Medulla oblongata (tissue), 1 donor: ENCODE measurements at regions not wholly inside any gene's neighbourhood (a gene's known extent, or its start where the extent isn't known, plus 50 kb on each side); places are given as distances from the start of the nearest gene placed in this dataset.
"Not testable (repeated sequence)": the region's sequence is repeated elsewhere in the genome, so short reads cannot be mapped to it uniquely, and the experiment has no call there.

Source experiments
- DNase-seq: peaks from one replicate; pipeline ENCODE4 v3.0.0-alpha.2; 2015; ENCODE audit errors: extremely low spot score

DNA sequence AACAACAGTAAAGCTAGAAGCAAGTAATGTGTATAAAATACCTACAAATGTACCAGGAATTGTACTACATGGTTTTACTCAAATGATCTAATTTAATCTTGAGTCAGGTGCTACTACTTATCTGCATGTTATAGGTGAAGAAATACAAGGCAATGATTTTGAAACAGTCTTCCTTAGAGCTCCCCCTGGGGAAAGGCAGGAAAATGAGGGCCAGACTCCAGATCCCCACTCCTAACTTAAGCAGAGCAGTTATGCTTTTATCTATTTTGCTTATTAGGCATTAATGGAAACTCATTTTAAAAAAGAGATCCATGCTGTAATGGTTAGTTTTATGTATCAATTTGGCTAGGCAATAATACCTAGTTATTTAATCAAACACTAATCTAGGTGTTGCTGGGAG is 109.3 kb upstream of the CPSF6 start:
- DNase-seq: no peak

DNA sequence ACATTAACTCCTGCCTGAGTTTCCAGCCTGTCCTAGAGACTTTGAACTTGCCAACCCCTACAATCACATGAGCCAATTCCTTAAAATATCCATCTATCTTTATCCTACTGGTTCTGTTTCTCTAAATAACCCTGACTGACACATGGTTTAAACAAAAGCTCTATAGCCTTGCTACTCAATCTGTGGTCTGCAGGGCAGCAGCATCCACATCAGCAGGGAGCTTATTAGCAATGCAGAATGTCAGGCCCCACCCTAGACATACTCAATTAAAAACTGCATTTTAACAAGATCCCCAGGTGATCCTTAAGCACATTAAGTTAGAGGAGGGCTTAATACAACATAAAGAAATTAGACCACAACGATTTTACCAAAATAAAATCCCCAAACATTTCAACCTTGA is 108.3 kb upstream of the CPSF6 start:
- no peak for DNase-seq

DNA sequence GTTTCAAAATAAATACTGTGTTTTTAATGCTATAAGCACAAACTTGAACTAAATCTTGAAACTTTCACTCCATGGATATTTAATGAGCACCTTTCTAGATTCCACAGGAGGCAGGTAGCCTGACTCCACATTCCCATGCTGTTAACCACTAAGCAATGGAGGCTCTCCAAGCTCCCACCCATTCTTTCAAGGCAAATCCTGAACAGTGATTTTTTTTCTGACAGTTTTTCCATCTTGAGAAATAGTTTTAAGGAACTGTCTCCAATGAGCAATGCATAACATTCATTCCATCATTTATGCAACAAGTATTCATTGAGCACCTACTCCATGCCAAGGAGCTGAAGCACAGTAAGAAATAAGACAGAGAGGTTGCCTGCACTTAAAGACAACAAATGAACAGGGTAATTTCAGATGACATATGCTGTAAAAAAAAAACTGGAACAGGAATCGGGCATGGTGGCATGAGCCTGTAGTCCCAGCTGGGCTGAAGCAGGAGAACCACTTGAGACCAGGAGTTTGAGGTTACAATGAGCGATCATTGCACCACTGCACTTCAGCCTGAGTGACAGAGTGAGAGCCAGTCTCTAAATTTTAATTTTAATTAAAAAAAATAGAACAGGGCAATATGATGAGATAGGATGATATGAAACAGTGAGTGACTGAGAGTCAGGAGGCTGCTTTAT is 102.3 kb upstream of the CPSF6 start:
- DNase-seq: no peak

DNA sequence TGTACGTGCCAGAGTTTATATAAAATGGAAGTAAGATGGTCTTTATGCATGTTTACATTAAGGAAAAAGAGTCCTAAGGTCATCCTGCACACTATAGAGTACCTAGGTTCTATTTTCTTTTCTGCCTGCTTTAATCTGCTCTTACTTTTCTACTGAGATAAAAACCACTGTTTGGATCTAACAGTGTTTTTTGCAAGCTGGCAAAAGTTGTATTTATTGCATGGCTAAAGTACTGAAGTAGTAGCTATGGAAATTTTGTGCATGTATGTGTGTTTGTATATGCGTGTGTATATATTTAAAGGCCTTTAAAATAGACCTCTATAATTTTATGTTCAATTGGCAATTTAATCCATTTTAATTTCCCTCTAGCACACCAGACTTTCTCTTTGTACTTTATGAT is 98.3 kb upstream of the CPSF6 start:
- no peak for DNase-seq

DNA sequence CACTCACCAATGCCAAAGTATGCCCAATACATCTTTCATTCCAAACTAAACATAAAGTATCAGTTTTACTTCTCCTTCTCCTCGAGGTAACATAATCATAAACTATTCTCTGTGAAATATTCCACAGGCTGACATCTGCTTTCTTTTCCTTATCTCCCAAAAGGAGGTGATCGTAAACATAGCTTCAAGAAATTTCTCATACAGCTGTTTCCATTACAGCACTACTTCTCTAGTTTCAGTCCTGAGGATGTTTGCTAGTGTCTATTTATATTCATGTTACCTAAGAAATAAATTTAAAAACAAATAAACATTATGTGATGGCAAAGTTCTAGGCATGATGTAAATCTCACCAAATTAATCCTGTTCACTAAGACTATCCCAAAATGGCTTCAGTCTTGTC is 90.1 kb upstream of the CPSF6 start:
- no peak for DNase-seq

DNA sequence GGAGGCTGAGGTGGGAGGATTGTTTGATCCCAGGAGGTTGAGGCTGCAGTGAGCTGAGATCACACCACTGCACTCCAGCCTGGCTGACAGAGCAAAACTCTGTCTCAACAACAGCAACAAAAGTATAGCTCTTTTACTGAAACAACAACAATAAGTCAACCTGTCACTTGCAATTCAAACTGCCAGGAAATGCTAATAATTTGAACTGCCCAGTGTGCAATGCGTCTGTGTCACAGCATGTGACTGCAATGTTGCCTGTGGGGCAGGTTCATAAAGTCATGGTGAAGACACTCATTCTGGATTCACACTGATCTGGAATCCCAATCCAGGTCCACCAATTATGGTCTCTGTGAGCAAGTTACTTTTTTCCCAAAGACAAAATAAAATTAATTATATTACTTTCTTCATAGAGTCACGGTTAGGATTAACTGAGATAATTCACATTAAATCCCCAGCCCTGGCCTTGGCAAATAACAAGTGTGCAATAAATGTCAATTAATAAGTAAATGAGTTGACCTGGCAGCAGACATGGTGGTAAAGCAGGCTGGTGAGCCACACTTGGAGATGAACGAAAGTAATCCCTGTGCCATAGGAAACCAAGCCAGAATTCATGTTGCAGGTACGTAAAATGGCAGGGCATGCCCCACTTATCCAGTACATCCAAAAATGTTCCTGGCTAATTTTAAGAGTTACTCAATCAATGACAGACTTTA is 89.1 kb upstream of the CPSF6 start:
- DNase-seq: no peak

DNA sequence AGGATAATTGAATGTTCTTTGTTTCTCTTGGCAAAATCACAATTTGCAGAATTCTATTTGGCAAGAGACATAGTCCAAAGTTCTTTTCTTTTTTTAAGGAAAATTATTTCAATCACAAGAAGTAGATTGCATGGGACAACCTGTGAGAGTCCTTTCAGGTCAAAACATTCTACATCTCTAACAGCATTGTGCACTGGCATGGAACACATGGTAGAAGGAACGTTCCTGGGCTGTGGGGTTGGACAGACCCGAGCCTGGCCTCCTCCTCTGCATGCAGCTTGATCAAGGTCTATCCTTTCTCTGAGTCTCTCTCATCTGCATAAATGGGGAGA is 88.6 kb upstream of the CPSF6 start:
- DNase-seq: no peak

DNA sequence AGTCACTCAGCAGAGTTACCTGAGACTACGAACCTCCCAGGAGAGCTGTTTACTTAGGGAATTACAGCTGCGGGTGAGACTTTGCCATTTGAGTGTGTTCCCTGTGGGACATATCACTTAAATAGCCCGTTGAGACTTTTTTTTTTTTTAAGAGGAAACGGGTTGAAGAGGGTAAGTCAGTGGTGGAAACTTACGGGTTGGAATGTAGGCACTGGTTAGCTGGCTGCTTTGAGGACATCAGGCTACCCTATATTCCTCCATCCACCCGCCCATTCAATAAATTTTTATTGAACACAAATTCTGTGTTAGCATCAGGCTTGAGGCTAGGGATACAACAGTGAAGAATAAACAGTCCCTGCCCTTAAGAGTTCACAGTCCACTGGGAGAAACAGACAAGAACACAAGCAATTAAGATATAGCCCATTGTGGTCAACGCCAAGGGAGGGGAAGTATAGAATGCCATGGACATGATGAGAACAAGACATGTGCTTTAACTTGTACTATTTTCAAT is 88.1 kb upstream of the CPSF6 start:
- DNase-seq: no peak

DNA sequence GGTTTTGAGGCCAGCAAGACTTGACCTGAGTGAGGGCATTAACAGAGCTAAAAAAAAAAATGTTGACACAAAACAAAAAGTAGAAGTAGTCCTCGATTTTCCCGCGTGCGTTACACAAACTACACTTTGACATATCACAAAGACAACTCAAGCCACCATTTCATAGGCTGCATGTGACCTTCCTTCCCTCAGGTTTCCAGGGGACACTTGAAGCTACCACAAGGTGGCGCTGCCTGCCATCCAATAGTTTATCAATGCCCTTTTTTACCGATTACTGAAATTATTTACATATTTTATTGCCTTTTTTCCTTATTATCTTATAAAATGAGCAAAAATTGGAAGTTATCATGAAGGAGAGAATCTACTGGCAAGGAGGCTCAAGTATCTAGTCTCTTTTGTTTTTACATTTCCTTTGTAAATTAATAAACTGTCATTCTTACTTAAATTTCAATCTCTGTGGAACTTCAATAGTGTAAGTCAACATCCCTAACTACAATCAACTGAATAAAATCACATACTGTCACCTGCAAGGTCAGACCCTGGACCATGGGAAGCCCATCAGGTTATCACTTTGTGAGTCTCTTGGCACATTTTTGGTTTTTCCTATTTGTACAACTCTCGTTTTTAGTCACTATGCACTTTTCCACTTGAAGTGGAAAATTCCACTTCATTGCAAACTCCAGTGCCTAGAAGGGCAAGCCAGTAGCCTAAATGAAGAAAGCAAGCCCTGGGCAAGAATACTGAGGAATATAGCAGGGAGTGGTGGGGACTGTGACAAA is 84.6 kb upstream of the CPSF6 start:
- peak; percentile 79 for DNase-seq

DNA sequence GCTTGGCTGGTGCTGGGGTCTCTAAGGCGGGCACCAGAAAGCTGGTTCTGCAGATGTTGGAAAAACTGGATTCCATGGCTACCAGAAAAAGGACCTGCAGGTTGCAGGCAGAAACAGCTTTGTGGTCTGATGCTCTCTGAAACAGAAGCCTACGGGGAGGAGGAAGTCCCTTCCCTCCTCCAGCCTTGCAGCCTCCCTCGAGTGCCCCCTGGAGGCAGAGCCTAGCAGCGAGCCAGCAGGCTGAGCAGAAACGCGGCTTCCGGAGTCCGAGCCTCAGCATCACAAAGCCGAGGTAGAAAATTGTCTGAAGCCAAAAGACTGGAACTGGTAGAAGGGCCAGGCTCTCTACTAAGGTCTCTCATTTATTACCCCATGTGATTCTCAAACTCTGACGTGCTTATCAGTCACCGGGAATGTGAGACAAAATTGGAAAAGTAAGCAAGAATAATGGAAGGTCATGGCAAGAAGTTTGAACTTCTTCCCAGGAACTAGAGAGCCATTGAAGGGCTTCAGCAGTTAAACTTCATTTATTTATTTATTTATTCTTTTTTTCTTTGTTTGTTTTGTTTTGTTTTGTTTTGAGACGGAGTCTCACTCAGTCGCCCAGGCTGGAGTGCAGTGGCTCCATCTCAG is 82.2 kb upstream of the CPSF6 start:
- DNase-seq: peak; percentile 90

DNA sequence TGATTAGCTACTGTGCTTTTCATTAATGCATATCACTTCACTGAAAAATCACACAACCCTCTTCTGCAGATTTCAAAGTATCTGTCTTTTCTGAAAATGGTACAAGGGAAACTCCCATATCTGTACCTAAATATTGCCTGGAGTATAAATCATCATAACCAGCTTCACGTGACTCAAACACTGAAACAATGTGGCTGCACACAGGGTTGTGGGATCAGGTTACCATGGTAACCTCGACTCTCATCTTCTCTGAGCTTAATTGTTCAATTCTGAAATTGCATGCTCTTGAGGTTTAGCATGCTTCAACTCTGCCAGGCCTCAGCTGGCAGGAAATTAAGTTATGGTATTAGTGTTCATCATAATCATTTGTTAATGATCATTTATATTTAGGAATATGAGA is 77.5 kb upstream of the CPSF6 start:
- DNase-seq: no peak

DNA sequence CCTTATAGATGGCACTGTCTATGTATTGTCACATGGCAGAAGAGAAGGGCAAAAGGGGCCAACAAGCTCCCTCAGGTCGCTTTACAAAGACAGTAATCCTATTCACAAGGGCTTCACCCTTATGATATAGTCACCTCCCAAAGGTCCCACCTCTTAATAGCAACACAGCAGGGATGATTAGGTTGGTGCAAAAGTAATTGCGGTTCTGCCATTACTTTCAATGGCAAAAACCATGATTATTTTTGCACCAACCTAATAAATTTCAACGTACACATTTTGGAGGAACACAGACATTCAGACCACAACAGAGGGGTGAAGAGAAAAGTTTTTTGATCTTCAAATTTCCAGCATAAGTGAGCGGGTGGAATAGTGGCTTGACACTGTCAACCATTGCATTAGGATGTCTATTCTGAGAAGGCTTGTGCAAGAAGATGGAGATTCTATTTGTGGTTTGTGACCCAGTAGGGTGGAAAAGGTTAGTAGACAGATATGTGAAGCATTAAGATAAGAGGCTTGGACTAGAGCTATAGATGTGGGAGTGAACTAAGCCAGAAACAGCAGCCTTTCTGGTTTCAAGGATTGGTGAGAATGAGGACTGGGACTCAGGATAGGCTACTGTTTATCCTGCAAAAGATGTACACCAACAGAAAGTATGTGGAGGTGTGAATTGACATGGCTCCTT is 75.5 kb upstream of the CPSF6 start:
- DNase-seq: no peak

DNA sequence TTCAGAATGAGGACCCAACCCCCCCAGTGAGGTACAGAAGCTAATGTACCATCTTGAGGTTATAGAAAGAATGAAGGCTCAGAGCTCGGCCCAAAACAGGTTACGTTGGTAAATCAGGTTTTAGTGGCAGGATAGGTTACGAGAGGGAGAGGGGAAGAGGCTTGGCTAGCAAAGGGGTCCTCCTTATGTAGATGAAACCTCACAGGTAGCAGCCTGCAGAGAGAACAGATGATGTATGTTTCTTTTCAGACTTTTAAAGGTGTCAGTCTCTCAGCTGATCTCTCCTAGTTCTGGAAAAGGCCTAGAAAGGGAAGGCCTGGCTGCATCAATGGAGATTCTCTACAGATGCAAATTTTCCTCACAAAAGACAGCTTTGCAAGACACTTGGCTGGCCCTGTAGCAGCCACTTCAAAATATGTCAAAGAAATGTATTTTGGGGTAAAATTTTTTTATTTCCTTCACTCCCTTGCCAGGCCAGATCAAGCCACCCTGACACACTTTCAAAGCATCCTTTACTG is 71.7 kb upstream of the CPSF6 start:
- DNase-seq: no peak

DNA sequence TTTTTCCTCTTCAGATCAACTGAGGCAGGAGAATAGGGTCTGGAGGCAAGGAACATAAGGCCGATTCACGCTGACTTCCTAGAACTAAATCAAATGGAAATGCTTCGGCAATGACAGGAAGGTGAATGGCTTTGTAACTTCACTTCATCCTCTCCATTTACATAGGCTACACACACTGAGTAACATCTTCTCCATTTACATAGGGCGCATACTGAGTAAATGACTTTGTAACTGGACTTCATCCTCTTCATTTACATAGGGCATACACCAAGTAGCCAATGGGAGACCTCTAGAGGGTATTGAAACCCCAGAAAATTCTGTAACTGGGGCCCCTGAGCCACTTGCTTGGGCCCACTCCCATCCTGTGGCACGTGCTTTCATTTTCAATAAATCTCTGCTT is 71.0 kb upstream of the CPSF6 start:
- no peak for DNase-seq

DNA sequence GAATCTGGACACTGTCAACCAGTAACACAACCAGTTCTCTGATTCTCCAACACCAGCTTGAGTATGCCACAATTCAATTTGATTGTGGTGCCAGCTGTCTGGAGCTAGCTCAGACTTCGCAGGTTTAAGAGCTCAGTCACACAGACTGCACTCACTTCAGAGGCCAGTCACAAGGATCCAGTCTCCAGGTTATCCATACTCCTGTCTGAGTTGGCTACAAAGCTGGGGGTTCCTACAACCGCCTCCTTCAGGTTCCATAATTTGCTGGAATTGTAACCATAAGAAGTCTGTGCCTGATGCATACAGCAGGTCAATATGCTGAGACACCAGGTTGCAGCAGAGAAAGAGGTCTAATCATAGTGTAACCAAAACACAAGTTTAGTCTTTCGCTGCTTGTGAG is 70.5 kb upstream of the CPSF6 start:
- DNase-seq: no peak

DNA sequence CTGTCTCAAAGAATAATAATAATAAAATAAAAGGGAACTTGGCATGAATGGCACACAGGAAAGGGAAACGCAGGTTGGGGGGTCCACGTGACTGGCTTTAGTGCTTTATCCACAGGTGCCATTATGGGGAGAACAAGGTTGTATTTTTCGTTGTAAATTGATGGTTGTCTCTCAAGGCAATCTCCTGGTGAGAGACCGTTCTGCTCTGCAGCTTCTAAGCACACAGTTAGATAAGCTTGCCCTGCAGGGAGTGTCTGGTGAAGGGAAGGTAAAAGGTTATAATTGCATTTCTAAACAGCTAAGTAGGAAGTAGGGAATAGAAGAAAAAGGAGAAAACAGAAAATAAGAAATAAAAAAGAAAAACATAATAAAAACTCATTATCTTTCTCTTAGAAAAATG is 69.1 kb upstream of the CPSF6 start:
- no peak for DNase-seq

DNA sequence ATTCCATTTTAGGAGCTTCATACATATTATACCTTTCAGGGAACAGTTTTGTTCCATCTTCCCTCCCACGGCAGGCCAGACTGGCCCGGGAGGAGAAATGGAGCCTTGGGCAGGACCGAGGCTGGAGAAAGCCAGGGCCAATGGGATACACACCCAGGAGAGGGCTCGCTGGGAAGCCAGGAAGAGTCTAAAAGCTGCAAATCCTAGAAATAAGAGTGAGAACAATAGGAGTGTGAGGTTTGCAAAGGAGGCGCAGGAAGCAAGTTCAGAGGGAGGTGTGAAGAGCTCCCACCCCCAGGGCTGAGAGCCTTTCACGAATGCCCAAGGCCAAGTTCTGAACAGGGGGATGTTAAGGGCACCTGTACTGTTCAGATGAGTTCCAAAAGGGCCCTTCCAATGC is 67.5 kb upstream of the CPSF6 start:
- DNase-seq: no peak

DNA sequence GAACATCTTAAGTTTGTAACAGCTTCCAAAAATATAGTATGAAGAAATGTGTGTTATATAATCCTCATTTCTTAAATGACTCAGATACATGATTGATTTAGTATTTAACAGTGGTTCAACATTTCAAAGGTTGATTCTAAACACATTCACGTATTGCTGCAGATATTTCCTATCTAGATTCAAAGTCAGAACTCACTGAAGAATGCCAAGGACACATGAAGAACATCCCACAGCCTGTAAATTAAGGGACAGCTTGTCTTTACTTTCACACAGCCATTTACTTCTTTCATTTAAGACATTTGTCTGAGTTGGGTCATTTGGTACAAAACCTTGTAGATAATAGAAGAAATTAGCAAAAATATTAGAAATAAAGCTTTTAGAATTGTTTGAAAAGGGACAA is 66.9 kb upstream of the CPSF6 start:
- no peak for DNase-seq

DNA sequence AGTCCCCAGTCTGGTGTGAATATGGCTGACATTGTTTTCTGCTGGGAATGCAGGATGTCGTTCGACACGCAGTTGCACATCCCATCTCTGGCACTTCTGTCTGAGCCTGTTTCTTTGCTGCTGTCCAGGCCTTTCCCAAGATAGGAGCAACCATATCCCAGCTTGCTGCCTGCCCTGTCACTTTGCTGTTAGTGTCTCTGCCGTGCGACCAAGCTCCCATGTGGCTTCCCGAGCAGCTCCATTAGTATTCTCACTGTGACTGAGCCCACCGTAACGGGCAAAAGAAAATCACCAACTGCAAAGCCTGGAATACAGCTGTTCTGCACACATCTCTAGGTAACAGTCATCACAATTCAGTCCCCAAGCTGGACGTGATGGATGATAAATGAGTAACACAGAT is 66.0 kb upstream of the CPSF6 start:
- peak; percentile 12 for DNase-seq

DNA sequence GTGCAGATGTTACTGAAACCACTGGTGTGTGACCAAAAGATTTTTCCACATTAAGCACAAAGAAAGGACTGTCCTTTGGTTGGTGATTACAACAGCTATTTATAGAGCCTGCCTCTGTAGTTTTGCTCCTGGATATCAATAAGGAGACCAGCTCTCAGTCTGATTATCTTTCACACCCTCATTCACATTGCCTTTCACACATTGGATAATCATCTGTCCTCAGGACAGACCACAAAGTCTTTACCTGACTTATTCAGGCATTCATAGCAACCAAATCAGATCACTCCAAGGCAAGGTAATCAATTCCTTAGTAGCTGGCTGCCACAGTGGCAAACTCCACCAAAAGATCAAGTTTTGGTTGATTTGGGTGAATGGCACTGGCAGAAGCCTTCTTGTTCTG is 59.6 kb upstream of the CPSF6 start:
- DNase-seq: no peak

DNA sequence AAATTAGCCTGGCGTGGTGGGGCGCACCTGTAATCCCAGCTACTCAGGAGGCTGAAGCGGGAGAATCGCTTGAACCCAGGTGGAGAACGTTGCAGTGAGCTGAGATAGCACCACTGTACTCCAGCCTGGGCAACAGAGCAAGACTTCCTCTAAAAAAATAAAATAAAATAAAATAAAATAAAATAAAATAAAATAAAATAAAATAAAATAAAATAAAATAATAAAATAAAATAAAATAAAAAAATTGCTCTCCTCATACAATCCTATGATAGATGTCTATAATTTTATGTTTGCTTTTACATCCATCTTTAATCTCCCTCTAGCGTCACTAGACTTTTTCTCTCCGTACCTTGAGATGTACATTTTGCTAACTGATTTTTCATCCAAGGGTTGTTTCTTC is 51.8 kb upstream of the CPSF6 start:
- DNase-seq: not testable (repeated sequence)
